H1 (cell line): ENCODE measurements at regions not wholly inside any gene's neighbourhood (a gene's known extent, or its start where the extent isn't known, plus 50 kb on each side); places are given as distances from the start of the nearest gene placed in this dataset.

Experiments
- CEBPB ChIP-seq: IDR thresholded peaks from 2 replicates; pipeline ENCODE4 v1.6.1; 2012; ENCODE audit warnings: low read depth, low read length
- EP300 ChIP-seq, 2 experiments: IDR thresholded peaks; 1 replicate in 1 of 2; 2 replicates in 1 of 2; pipeline ENCODE4 v1.6.1; 2011 to 2012; ENCODE audit warnings: low read depth in 2 of 2, low read length in 2 of 2, mild to moderate bottlenecking in 2 of 2, borderline replicate concordance in 1 of 2, inconsistent platforms in 1 of 2, moderate library complexity in 1 of 2
- MAFK ChIP-seq: IDR thresholded peaks from 2 replicates; pipeline ENCODE4 v1.6.1; 2012; ENCODE audit warnings: low read depth, mild to moderate bottlenecking, improper control_type of control experiment, low read length
- MAX ChIP-seq: IDR thresholded peaks from 2 replicates; pipeline ENCODE4 v1.6.1; 2012; ENCODE audit warnings: inconsistent platforms
- SP1 ChIP-seq: IDR thresholded peaks from 2 replicates; pipeline ENCODE4 v1.6.1; 2011; ENCODE audit warnings: low read depth, low read length
- TF ChIP-seq, protein P1 (sequence below), 3 experiments: IDR thresholded peaks; 1 replicate in 2 of 3; 2 replicates in 1 of 3; pipeline versions ENCODE4 v1.5.1 to v1.6.1; 2011; ENCODE audit warnings: low read length in 3 of 3, mild to moderate bottlenecking in 3 of 3, inconsistent platforms in 2 of 3, low read depth in 1 of 3, moderate library complexity in 1 of 3; ENCODE audit not compliant: insufficient read depth in 1 of 3; ENCODE audit errors: control extremely low read depth in 1 of 3

- TF ChIP-seq, protein P1, sequence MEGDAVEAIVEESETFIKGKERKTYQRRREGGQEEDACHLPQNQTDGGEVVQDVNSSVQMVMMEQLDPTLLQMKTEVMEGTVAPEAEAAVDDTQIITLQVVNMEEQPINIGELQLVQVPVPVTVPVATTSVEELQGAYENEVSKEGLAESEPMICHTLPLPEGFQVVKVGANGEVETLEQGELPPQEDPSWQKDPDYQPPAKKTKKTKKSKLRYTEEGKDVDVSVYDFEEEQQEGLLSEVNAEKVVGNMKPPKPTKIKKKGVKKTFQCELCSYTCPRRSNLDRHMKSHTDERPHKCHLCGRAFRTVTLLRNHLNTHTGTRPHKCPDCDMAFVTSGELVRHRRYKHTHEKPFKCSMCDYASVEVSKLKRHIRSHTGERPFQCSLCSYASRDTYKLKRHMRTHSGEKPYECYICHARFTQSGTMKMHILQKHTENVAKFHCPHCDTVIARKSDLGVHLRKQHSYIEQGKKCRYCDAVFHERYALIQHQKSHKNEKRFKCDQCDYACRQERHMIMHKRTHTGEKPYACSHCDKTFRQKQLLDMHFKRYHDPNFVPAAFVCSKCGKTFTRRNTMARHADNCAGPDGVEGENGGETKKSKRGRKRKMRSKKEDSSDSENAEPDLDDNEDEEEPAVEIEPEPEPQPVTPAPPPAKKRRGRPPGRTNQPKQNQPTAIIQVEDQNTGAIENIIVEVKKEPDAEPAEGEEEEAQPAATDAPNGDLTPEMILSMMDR (IDR thresholded peaks at IDR 0.05; ENCODE audit: control extremely low read depth in 1 of 3, insufficient read depth in 1 of 3, low read depth in 1 of 3, low read length in 3 of 3): no peak
- TF ChIP-seq SP1 (no peak), MAX (no peak), CEBPB (no peak), EP300 (IDR thresholded peaks at IDR 0.05; ENCODE audit: borderline replicate concordance in 1 of 2, low read depth in 2 of 2, low read length in 2 of 2) (no peak), MAFK (no peak)
These were observed 281.6 kb upstream of the CITED2 start for GRCh38 chr6:139655783-139656705.
